ENCODE measurements at regions not wholly inside any gene's neighbourhood (a gene's known extent, or its start where the extent isn't known, plus 50 kb on each side); places are given as distances from the start of the nearest gene placed in this dataset.

DNA sequence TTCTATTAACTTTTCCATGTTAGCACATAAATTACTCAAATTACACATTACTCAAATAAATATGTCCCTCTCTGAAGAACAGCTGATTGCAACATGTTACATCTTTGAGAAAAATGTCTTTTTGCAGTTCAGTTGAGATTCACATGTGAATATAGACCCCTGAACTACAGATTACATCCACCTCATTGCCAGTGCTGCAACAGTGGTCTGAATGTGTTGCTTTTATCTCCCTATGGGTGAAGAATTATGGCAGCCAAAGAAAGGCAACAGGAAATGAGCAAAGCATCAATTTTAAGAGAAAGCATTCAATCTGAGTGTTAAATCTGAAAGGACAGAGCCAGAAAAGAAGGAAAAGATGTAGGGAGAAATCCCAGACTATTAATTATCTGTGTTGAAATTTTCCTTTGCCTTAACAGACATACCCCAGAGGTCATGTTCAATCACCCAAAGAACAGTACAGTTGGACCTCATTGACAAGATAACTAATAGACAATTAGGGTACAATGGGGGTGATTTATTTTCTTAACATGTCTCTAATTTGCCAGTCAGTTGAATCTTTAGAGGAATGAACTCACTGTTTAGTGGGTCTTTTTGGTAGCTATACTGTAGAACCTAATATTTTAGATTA lies 620.2 kb downstream of the CPS1 start:
- TF ChIP-seq, protein P1, sequence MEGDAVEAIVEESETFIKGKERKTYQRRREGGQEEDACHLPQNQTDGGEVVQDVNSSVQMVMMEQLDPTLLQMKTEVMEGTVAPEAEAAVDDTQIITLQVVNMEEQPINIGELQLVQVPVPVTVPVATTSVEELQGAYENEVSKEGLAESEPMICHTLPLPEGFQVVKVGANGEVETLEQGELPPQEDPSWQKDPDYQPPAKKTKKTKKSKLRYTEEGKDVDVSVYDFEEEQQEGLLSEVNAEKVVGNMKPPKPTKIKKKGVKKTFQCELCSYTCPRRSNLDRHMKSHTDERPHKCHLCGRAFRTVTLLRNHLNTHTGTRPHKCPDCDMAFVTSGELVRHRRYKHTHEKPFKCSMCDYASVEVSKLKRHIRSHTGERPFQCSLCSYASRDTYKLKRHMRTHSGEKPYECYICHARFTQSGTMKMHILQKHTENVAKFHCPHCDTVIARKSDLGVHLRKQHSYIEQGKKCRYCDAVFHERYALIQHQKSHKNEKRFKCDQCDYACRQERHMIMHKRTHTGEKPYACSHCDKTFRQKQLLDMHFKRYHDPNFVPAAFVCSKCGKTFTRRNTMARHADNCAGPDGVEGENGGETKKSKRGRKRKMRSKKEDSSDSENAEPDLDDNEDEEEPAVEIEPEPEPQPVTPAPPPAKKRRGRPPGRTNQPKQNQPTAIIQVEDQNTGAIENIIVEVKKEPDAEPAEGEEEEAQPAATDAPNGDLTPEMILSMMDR (IDR thresholded peaks at IDR 0.05; ENCODE audit: extremely low read depth, insufficient read depth, missing control alignments): no peak
- in situ Hi-C loops (cut with MboI; ENCODE audit: low pct_unique_long_range_greater_than_20kb, low sequenced_read_pairs, unreplicated experiment): no loop called here
- no peak for DNase-seq (ENCODE audit: low spot score)

DNA sequence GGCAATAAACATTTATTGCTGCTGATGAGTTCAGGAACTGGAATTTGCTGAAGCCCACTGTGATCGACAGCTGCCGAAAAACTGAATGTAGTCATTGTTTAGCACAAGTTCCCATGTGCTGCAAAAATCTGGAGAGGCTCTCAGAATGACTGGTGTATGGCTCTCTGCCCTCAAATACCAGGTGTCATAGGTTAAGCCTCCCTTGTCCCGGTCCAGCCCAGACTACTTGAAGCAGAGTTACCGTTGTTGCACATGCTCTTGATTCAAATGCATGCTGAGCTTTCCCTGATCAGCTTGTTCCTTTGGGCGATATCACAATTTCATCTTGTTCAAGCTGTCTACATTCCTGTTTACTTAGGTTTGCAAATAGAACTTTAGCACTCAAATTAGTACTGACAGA lies 625.2 kb downstream of the CPS1 start:
- in situ Hi-C loops (cut with MboI; ENCODE audit: low pct_unique_long_range_greater_than_20kb, low sequenced_read_pairs, unreplicated experiment): no loop called here
- TF ChIP-seq, protein P1 (IDR thresholded peaks at IDR 0.05; ENCODE audit: extremely low read depth, insufficient read depth, missing control alignments): no peak
- no peak for DNase-seq (ENCODE audit: low spot score)

DNA sequence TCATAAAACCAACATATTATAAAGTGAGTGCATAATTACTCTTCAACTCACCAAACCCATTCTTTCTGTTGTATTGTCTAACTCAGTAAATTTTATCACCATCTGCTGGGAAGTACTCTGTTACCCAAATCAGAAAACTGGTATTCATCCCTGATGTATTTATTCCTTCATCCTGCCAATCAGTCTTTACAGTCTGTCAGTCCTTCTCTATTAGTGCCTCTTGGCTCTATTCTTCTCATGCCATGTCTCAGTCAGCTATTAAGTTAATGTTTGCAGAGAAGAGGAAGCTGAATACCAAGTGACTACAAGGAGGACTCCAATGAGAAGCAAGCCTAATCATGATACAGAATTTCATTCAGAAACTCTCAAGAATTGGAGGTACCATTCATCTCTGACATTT lies 631.2 kb downstream of the CPS1 start:
- in situ Hi-C loops (cut with MboI; ENCODE audit: low pct_unique_long_range_greater_than_20kb, low sequenced_read_pairs, unreplicated experiment): no loop called here
- DNase-seq (ENCODE audit: low spot score): no peak
- TF ChIP-seq, protein P1 (IDR thresholded peaks at IDR 0.05; ENCODE audit: extremely low read depth, insufficient read depth, missing control alignments): no peak

DNA sequence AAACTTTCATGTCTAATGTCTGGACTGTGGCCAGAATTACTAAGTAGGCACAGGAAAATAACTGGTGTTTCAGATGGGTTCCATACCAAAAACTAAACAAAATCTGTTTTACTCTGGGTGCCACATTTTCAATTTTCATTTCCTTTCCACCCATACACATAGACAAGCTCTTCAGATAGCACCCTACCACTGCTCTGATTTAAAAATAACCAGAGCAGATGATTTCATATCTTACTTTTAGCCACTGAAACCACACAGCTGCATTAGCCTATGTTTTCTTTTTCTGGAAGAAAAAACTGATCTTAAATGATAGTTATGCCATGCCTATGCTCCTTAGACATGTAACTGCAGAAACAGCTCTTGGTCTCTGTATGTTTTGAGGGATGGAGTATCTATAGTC lies 647.6 kb downstream of the CPS1 start:
- no peak for DNase-seq (ENCODE audit: low spot score)
- in situ Hi-C loops (cut with MboI; ENCODE audit: low pct_unique_long_range_greater_than_20kb, low sequenced_read_pairs, unreplicated experiment): no loop called here
- TF ChIP-seq, protein P1 (IDR thresholded peaks at IDR 0.05; ENCODE audit: extremely low read depth, insufficient read depth, missing control alignments): no peak

DNA sequence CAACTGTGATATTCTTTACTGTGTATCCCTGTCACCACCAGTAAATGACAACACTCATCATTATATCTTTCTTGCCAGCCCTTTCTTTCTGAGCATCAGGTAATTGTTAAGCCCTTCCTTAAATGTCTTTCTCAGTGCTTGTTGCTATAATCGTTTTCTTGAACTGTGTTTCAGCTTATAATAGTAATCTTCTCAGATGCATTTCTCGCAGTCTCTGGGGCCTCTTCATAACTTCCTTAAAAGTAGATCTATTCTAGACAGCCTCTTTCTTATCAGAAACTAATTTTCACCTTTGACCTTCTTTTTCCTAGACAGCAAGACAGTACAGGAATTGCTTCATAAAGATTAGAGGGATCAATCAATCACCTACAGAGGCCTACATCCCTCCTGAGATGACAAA lies 648.1 kb downstream of the CPS1 start:
- TF ChIP-seq, protein P1 (IDR thresholded peaks at IDR 0.05; ENCODE audit: extremely low read depth, insufficient read depth, missing control alignments): no peak
- no peak for DNase-seq (ENCODE audit: low spot score)
- in situ Hi-C loops (cut with MboI; ENCODE audit: low pct_unique_long_range_greater_than_20kb, low sequenced_read_pairs, unreplicated experiment): no loop called here

DNA sequence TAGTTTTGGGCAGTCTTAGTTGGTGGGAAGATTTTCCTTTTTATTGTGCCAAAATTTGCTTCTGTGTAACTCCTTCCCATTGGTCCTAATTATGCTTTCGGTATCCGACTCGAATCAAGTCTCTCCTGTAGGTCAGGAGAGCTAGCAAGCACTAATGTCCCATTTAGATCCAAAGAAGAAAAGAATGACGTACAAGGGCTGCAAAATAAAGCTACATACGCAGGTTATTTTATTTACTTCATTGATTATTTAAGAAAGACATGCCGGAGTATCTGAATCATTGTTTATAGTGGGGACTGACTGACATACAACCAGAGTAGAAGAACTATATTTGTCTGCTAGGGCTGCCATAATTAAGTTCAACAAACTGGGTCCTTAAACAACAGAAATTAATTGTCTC lies 648.5 kb downstream of the CPS1 start:
- DNase-seq (ENCODE audit: low spot score): no peak
- in situ Hi-C loops (cut with MboI; ENCODE audit: low pct_unique_long_range_greater_than_20kb, low sequenced_read_pairs, unreplicated experiment): no loop called here
- TF ChIP-seq, protein P1 (IDR thresholded peaks at IDR 0.05; ENCODE audit: extremely low read depth, insufficient read depth, missing control alignments): no peak
